ENCODE measurements at regions not wholly inside any gene's neighbourhood (a gene's known extent, or its start where the extent isn't known, plus 50 kb on each side); places are given as distances from the start of the nearest gene placed in this dataset.

DNA sequence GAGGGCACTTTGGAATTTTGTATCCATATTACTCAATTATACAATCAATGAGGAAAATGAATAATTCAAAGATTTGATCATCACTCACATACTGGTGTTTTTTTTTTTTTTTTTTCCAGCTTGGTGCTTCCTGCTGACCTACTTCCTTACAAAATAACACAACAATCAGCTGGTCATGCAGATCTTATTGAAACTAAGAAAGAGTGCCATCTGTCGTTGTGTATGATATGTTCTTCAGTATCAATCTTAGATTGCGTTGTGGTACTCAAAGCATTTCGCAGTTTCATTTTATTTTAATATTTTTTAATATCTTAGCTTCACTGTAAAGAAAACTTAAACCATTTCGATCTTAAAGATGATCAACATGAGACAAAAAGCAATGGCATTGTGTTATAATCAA, 155.6 kb downstream of the OGFRL1 start:
- no peak for DNase-seq

DNA sequence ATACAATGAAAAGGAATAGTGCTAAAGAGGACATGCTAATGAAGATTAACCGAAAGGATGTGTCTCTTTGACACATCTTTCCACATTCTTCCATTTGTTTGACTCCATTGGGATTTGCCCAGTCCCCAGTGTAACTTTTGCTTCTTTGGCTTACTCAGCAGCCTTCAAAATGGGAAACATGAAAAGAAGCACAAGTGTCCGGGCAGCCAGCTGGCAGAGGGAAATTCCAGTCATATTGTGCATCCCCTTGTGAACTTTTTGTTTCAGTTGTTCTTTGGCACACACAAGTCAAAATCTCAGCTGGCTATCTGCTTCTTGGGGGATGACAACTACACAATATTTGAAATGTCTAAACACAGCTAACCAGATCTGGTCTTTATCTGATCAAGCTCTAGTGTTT, 157.4 kb downstream of the OGFRL1 start:
- peak; percentile 28 for DNase-seq

DNA sequence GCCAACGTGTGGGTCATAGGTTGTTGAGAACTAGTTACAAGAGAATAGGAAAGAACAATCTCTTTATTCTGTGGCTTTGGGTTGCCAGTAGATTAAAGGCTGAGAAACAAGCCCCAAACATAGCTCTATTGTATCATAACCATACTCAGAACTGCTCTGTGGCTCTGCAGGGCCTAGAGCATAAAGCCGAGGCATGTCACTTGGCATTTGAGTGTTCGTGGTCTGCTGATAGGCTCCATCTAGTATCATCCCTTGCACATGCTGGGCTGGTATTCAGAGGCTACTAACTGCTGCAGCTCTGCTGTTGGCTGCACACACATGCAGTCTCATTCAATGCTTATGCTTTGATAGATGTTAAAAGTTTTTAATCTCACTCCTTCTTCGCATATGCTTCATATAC, 157.9 kb downstream of the OGFRL1 start:
- DNase-seq, result no peak

DNA sequence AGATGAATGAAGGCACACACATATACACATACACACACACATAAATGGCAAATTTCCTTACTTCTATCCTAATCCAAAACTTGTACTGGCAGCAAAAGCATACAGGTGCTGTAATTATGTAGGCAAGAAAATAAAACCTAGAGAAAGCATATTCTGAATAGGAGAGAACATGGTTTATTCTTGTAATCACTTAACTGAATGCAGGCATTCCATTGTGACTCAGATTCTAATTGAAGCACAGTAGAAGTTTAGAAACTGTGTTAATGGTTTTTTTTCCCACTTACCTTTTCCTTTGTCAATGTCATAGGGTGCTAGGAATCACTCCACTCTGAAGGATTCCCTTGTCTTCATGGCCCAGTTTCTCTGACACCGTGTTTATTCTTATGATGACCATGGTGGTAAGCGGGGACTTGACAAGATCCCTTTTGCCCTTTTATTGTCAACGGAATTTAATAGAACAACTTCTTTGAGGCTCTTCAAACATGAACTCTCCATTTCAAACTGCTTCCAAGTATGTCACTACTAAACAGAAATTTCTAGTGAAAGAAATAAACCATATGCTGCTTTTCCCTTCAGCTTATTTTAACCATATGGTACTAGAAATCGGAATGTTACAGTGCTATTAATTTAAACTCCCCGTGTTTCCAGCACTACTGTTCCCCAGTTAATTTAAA, 164.2 kb downstream of the OGFRL1 start:
- DNase-seq, result no peak

DNA sequence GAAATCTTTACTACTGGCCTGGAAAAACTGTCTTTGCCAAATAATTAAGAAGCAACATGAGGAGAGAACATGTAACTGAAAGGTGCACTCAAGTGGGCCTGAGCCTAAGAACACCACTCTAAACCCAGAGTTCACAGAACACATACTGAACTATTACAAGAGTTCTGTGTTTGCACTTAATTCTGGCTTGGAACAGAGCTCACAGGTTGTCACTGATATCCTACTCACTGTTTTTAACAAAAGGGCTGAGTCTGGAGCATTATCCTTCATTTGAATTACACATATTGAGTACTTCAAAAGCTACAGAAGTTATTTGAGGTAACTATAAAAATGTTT, 164.7 kb downstream of the OGFRL1 start:
- DNase-seq, result no peak

DNA sequence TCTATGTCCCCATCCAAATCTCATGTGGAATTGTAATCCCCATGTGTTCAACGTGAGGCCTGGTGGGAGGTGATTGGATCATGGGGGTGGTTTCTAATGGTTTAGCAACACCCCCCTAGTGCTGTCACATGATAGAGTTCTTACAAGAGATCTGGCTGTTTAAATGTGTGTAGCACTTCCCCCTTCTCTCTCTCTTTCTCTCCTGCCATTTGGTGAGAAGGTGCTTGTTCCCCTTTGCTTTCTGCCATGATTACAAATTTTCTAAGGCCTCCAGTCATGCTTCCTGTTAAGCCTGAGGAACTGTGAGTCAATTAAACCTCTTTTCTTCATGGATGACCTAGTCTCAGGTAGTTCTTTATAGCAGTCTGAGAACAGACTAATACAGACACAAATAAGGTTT, 165.4 kb downstream of the OGFRL1 start:
- DNase-seq, result no peak

DNA sequence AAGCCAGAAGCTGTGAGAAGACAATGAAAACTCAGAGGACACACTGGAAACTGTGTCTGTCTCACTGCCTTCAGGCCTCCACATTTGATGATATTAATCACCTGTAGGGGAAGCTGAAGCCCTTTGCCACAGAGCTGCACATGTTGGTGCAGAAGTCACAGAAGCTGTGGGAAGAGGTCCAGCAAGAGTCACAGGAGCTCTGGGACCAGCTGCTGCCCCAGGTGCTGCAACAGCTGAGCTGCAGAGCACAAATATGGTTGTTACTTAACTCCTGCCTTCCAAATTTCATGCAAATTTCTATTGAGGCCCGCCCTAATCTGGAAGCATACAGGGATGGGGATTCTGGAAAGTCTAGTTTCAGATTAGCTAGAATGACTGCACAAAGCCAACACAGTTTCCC, 169.3 kb downstream of the OGFRL1 start:
- DNase-seq, result peak; percentile 61

DNA sequence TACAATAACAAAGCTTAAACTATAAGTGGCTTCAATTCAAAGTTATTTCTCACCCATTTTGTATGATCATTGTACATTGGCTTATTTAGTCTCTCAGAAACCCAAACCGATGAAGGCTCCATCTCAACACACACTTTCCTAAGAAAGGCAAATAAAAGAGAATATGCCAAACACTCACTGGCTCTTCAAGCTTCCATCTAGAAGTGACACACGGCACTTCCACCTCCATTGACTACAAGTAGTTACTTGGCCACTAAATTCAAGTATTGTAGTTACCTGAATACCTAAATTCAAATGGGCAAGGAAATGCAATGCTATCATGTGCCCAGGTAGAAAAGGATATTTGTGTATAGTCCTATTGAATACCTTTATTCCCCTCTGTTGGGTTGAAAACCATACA, 170.6 kb downstream of the OGFRL1 start:
- DNase-seq, result no peak

DNA sequence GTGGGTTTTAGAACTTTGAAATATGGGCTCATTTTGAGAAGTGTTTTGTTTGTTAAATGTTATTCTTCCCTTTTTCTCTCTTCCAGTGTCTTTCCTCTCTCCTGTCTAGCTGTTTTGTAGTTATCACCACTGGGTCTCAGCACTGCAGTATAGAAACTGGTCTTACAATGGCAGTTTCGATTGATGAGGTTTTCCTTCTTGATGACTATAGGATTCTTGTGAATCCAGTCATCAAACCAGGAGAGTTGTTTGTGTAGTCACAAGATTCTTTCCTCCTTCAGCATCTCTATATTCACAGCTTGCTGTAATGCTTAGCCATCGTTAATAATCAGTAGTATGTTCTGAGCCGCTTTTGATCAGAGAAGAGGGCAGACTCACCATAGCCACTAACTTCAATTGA, 172.3 kb downstream of the OGFRL1 start:
- no peak for DNase-seq

DNA sequence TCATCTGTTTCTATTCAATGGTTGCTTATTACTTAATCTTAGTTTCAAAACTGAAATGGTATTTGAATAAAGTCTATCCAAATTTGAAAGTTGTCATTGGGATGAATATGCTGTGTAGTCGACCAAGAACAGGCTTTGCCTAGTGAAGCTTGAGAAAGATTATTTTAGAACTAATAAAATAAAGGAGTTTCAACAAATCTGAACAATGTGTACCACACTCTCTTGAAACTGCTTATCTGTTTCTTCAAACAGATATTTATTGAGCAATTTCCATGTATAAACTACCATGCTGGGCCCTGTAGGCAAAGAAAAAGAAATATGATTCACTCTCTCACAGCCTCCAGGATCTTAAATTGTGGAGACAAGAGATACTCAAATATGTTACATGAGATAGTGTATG, 174.4 kb downstream of the OGFRL1 start:
- DNase-seq, result no peak

DNA sequence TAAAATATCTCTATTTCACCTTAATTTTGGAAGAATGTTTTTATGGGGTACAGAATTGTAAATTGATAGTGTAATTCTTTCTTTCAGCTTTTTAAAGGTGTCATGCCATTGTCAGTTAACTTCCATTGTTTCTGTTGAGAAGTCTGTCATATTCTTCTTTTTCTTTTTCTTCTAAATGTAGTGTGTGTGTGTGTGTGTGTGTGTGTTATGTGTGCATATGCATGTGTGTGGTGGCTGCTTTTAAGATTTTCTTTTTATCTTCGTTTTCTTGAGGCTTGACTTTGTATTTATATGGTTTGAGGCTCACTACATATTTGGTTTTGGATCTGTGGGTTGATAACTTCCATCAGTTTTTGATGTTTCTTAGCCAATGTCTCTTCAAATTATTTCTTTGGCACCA, 176.5 kb downstream of the OGFRL1 start:
- no peak for DNase-seq

DNA sequence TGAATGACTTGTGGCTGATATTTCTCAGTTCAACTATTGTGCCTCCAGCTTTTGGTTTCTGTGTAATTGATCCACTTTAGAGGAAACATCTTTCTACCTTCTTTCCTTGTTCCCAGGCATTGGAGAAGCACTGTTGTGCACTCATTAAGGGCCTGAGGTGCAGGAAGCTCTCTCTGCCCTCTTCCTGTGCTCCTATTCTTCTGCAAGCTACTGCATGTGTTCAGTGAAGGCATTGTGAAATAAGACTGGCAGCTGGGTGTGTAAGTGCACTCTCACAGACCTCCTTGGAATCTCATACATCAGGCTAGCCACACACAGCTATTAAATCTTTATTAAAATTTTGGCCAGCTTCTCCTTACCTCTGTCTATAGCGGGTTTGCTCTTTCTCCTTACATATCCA, 177.8 kb downstream of the OGFRL1 start:
- DNase-seq, result no peak

DNA sequence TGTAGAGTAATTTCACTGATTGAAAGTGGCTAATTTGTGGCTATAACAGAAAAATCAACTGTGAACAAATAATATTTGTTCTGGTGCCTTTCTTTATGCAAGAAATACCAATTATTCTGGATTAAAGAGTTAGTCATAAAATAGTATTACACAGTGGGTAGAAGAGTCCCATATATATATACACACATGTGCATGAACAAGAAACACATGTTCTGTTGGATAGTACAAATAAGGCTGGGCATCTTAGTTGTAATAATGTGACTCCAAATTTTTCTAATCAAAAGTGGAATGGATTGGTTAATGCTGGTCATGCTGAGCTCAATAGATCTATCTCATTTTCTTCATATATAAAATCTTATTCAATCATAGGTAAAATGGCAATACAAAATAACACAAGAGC, 179.4 kb downstream of the OGFRL1 start:
- no peak for DNase-seq

DNA sequence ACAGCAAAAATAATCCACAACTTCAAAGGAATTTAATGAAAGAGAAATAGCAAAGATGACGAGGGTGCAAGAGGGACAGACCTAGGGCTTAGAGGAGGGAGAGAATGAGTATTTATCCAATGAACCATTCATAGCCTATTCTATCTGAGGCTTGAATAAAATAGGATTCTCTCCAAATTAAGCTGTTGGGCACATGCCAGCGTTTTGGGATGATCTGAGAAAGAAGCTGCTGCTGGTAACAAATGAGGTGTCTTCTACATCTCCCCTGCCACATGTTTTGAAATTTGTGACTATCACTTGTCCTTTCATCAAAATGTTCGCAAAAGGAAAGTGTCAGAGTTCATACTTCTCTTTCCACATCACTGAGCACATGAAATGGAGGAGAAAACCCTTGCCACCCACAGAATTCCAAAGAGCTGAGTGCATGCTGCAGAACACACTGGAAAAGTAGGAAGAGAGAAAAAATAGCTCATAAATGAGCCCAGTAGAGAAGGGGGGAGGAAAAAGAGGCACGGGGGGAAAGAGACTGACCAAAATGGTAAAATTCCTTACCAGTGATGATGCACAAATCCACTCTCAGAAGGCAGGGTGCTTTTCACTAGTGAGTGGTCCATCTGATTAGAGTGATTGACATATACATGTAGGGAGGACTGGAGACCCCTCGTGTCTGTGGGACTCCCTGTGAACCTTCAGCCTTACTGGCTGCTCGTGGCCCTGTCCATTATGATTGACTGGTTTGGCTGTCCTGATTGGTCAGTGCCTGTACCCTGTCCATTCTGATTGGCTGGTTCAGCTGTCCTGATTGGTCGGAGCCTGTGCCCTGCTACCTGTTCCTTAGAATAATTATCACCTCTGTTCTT, 180.5 kb downstream of the OGFRL1 start:
- DNase-seq, result no peak

DNA sequence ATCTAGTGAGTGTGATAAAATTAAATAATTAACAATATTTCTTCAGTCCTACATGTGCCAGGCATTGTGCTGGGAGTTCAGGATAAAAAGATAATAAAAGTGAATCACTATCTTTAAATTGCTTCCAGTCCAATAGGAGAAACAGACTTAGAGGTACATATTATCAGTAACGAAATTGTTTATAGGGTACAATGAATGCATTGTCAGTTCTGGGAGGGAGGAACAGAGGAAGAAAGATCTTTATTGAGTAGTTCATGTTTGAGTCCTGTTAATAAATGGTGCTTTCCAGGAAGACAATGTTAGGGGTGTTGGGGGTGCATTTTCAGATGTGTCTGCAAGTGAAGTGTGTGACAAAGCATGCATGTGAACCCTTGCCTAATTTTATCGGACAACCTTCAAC, 183.1 kb downstream of the OGFRL1 start:
- no peak for DNase-seq

DNA sequence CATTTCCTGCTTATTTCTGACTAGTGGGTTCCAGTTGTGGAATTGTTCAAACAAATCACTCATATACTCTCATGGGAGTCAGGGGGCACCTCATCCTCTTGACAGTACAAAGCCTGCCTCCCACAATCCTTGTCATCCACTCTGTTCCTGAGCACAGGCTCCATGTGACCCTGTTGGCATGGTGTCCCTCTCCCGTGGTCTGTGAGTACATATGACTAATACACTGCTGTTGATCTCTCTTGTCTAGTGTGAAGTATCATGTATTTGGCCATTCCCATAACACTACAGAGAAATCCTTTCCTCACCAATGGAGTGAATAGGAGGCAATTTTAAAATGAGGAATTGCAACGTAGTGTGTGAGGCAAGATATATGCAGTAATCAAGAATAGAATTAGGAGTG, 185.3 kb downstream of the OGFRL1 start:
- no peak for DNase-seq

DNA sequence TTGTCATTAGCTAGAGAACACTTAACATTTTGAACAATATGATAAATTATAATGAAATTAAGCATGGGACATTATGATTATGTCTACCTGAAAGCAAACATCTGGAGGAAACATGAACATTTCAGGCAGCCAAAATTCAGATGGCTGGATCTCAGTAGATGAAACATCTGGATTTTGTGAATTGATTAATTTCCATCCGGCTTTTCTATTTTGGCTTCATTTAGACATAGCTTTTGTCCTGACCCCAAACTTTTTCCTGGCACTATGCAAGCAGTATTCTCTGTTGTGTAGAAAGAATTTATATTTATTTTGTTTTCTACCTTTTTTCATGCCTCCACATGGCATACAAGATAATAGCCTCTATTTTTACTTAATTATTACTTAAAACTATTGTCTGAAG, 186.3 kb downstream of the OGFRL1 start:
- DNase-seq, result no peak

DNA sequence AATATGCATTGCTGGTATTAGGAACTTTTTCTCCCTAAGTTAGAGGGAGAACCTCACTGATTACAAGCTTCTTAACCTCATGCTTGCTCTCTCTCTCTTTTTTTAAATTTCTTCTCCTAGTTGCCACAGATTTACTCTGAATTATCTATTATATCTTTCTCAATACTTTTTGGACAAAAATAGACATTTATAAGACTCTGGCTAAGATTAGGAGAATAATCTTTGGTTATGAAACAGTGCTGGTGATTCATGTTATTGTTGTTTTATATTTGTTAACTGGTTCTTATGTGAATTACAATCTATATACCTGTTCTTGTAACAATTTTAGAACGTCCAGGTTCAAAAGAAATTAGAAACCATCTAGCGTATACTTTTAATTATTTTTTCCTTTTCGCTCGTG, 187.8 kb downstream of the OGFRL1 start:
- DNase-seq, result no peak

DNA sequence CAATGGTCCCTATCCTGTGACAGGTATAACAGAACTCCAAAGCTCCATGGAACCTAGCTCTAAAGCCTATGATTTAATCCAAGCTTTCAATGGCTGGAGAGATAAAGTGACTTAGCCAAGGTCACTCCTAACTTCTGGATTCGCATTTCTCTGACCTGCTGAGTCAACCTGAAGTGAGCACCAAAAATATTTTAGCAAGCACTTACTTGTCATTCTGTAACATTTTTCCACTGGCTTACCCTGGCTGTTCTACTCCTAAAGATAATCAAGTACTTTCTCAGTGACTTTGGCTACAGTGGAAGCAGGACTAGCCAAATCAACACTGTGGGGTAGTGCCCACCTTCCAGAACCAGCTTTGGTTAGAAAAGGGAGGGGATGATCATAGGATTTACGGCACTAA, 188.3 kb downstream of the OGFRL1 start:
- no peak for DNase-seq

DNA sequence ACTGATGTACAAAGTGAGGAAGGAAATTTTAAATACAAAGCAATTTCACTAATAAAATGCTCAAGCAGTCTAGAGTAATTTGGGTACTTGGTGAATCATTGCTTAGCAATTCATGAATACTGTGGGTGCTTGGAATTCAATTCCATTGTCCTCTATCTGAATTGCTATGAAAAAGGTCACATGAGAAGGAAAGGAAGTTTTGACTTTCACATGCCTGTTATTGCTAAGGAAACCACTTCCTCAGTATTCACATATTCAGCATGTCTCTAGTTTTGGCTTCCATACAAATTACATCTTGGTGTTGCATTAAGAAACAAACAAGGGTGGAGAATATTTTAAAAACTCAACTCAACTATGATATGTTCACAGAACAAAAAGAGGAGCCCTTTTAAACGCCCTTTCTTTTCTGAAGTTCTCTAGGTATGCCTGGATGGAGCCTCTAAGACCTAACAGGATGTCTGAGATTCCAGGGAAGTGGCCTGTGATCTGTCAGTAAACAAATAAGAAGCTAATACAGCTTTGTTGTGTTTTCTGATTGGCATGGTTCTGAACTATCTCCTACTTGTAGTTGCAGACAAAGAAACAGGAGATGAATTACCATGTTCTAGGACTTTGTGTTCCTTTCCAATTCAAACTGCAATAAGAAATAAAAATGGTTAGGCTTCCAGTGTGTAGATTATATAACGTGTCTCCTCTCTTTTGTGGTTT, 190.4 kb downstream of the OGFRL1 start:
- no peak for DNase-seq

DNA sequence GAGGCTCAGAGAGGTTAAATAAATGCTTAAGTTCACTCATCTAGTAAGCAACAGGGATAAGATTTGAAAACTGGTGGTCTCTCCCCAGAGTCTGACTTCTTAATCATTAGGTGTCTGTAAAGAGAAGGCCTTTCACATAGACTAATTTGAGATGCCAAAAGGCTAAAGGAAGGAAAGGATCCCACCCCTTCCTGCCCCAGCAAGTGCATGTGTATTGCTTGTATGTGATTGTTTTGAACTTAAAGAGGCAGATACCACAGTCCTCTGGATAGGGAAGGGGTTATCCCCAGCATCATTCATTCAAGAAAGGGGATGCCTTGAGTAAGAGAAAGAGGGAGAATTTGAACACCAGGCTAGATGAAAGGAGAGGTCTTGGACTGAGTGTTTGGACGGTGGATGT, 192.0 kb downstream of the OGFRL1 start:
- DNase-seq, result no peak

DNA sequence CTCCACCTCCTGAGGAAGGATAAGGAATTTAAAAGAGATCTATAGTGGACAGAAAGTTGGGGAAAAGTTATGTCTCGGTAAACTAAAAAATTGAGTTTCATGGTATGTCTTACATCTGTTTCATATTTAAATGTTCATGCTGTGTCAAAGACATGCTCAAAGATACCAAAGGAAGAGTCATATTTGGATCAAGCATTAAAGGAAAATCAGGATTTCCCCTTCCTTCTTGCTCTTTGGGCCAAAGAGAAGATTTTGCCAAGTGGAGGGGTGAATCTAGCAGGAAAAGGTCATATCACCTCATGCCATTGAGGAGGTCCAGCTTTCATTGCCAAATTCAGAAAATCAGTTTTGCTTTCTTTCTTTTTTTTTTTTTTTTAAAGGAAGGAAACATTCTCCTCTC, 192.4 kb downstream of the OGFRL1 start:
- no peak for DNase-seq

DNA sequence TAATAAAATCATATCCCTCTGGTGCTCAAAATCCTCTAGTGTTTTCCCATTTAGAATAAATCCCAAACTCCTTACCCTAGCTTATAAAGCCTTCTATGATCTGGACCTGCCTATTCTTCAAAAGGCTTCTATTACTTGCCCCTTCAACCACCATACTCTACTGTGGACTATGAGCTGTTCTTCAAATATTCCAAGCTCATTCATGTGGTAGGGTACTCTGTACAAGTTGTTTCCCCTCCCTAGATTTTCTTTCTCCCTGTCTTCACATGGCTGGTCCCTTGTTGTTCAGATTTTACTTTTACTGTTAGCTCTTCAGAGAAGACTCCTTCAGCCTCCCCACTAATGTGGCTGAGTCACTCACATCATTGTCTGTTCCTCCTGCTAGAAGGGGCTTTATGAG, 193.2 kb downstream of the OGFRL1 start:
- DNase-seq, result no peak

DNA sequence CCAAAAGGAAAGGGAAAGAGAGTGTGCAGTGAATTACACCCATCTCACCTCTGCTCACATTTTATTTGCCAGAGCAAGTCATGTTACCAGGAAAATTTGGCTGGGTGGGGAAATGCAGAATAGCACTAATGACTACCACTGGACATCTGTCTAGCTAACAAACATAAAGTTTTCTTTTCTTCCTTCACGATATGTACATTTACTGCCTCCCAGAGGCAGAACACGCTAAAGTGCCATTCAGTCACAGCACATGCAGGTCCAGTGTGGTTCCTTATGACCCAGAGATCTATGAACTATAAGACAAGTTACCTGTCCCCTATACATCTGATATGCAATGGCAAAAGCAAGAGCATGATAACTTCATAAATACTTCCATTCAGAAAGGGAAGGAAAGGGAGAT, 194.1 kb downstream of the OGFRL1 start:
- no peak for DNase-seq

Measured in femur (tissue), 1 donor.